Astrocyte (in vitro differentiated cells and primary cell): ENCODE measurements at regions not wholly inside any gene's neighbourhood (a gene's known extent, or its start where the extent isn't known, plus 50 kb on each side); places are given as distances from the start of the nearest gene placed in this dataset.

Source experiments
- DNase-seq: peaks from one replicate; pipeline ENCODE4 v3.0.0-alpha.2; 2010; ENCODE audit warnings: low read depth
- FAIRE-seq: peaks from 2 replicates; lab custom pipeline; 2011; peaks lifted over from hg19 to GRCh38; lab: Jason Lieb, UNC
- H2AFZ ChIP-seq: 2 replicates; pipeline ENCODE4 v1.6.0; 2012; ENCODE audit warnings: low read depth, low read length, inconsistent platforms
- H3K27ac ChIP-seq: 2 replicates; pipeline ENCODE4 v1.5.1; 2011; ENCODE audit warnings: low read depth, low read length, inconsistent platforms
- H3K27me3 ChIP-seq: 2 replicates; pipeline ENCODE4 v1.6.0; 2011; ENCODE audit warnings: low read length, inconsistent platforms; ENCODE audit not compliant: insufficient read depth
- H3K36me3 ChIP-seq: 2 replicates; pipeline ENCODE4 v1.5.1; 2011; ENCODE audit warnings: low read length, inconsistent platforms; ENCODE audit not compliant: insufficient read depth
- H3K4me1 ChIP-seq: 2 replicates; pipeline ENCODE4 v1.5.1; 2011; ENCODE audit warnings: low read length, inconsistent platforms; ENCODE audit not compliant: insufficient read depth
- H3K4me2 ChIP-seq: 2 replicates; pipeline ENCODE4 v1.6.0; 2012; ENCODE audit warnings: low read length, inconsistent platforms
- H3K4me3 ChIP-seq: 2 replicates; pipeline ENCODE4 v1.5.1; 2011; ENCODE audit warnings: low read depth, mild to moderate bottlenecking, low read length, inconsistent platforms; ENCODE audit not compliant: insufficient read depth
- H3K79me2 ChIP-seq: 2 replicates; pipeline ENCODE4 v1.6.0; 2012; ENCODE audit warnings: mild to moderate bottlenecking, low read length, inconsistent platforms; ENCODE audit not compliant: insufficient read depth
- H3K9ac ChIP-seq: 2 replicates; pipeline ENCODE4 v1.6.0; 2012; ENCODE audit warnings: mild to moderate bottlenecking, low read length, inconsistent platforms
- H3K9me3 ChIP-seq: 2 replicates; pipeline ENCODE4 v1.5.1; 2012; ENCODE audit warnings: low read depth, mild to moderate bottlenecking, low read length, inconsistent platforms; ENCODE audit not compliant: insufficient read depth
- H4K20me1 ChIP-seq: 2 replicates; pipeline ENCODE4 v1.6.0; 2012; ENCODE audit warnings: low read length, inconsistent platforms; ENCODE audit not compliant: insufficient read depth
- H3K27ac Mint-ChIP-seq: one replicate; pipeline ENCODE4 v1.8.0; 2021; ENCODE audit warnings: mild to moderate bottlenecking, mixed read lengths; ENCODE audit not compliant: unreplicated experiment
- H3K27me3 Mint-ChIP-seq: one replicate; pipeline ENCODE4 v1.8.0; 2021; ENCODE audit warnings: low read depth, mixed read lengths; ENCODE audit not compliant: unreplicated experiment
- H3K36me3 Mint-ChIP-seq: one replicate; pipeline ENCODE4 v1.8.0; 2021; ENCODE audit warnings: low read depth, mixed read lengths; ENCODE audit not compliant: unreplicated experiment
- H3K4me1 Mint-ChIP-seq: one replicate; pipeline ENCODE4 v1.8.0; 2021; ENCODE audit warnings: low read depth, mixed read lengths; ENCODE audit not compliant: unreplicated experiment
- H3K4me3 Mint-ChIP-seq: one replicate; pipeline ENCODE4 v1.8.0; 2021; ENCODE audit warnings: mild to moderate bottlenecking, moderate library complexity, mixed read lengths; ENCODE audit not compliant: unreplicated experiment
- H3K9me3 Mint-ChIP-seq: one replicate; pipeline ENCODE4 v1.8.0; 2021; ENCODE audit warnings: mild to moderate bottlenecking, mixed read lengths; ENCODE audit not compliant: unreplicated experiment
- CTCF ChIP-seq: IDR thresholded peaks from 2 replicates; pipeline ENCODE4 v1.5.1; 2011; ENCODE audit warnings: low read depth, mild to moderate bottlenecking, inconsistent platforms, low read length, moderate library complexity; ENCODE audit not compliant: insufficient read depth
- EZH2 ChIP-seq: IDR thresholded peaks from 2 replicates; pipeline ENCODE4 v1.6.1; 2012; ENCODE audit warnings: mild to moderate bottlenecking, low read length, inconsistent platforms; ENCODE audit not compliant: insufficient read depth

- H3K36me3 ChIP-seq = no peaks in the 10 kb centered on the region
- no peaks in the 10 kb centered on the region for H4K20me1 ChIP-seq
- no peak overlapping the region for H3K27ac Mint-ChIP-seq
- H3K27me3 ChIP-seq = peaks cover 4% of the 10 kb centered on the region
- no peak overlapping the region for H2AFZ ChIP-seq
- H3K27me3 Mint-ChIP-seq = no peaks in the 10 kb centered on the region
- H3K9ac ChIP-seq = no peak overlapping the region
- H3K27ac ChIP-seq = no peak overlapping the region
- H3K36me3 Mint-ChIP-seq = no peaks in the 10 kb centered on the region
- H3K4me1 ChIP-seq = no peaks in the 10 kb centered on the region
- H3K4me1 Mint-ChIP-seq = no peaks in the 10 kb centered on the region
- no peak for FAIRE-seq
- H3K9me3 Mint-ChIP-seq = no peaks in the 10 kb centered on the region
- H3K79me2 ChIP-seq = no peaks in the 10 kb centered on the region
- no peak overlapping the region for H3K4me3 Mint-ChIP-seq
- H3K4me2 ChIP-seq = no peak overlapping the region
- TF ChIP-seq CTCF (peak; percentile 39), EZH2 (no peak)
- peak; percentile 6 for DNase-seq
- H3K9me3 ChIP-seq = no peaks in the 10 kb centered on the region
- no peak overlapping the region for H3K4me3 ChIP-seq
Measured at GRCh38 chr6:18527836-18528743, 140.9 kb downstream of the RNF144B start.

GRCh38 chr6:18530201-18530600 is 143.1 kb downstream of the RNF144B start:
- H3K4me1 ChIP-seq = no peaks in the 10 kb centered on the region
- H3K27me3 Mint-ChIP-seq = no peaks in the 10 kb centered on the region
- no peaks in the 10 kb centered on the region for H3K9me3 ChIP-seq
- H3K79me2 ChIP-seq = no peaks in the 10 kb centered on the region
- H3K36me3 ChIP-seq = no peaks in the 10 kb centered on the region
- no peaks in the 10 kb centered on the region for H4K20me1 ChIP-seq
- no peaks in the 10 kb centered on the region for H3K36me3 Mint-ChIP-seq
- H3K27ac Mint-ChIP-seq = no peak overlapping the region
- no peak overlapping the region for H3K4me2 ChIP-seq
- H3K4me1 Mint-ChIP-seq = no peaks in the 10 kb centered on the region
- no peak overlapping the region for H3K9ac ChIP-seq
- H3K4me3 Mint-ChIP-seq = no peak overlapping the region
- peaks cover 4% of the 10 kb centered on the region for H3K27me3 ChIP-seq
- no peak for DNase-seq
- TF ChIP-seq EZH2 (no peak), CTCF (no peak)
- FAIRE-seq = no peak
- no peak overlapping the region for H2AFZ ChIP-seq
- H3K9me3 Mint-ChIP-seq = no peaks in the 10 kb centered on the region
- no peak overlapping the region for H3K4me3 ChIP-seq
- H3K27ac ChIP-seq = no peak overlapping the region

- H3K27me3 Mint-ChIP-seq = no peaks in the 10 kb centered on the region
- no peak overlapping the region for H3K9ac ChIP-seq
- H3K4me3 ChIP-seq = no peak overlapping the region
- H3K4me1 Mint-ChIP-seq = no peaks in the 10 kb centered on the region
- H3K4me3 Mint-ChIP-seq = no peak overlapping the region
- no peaks in the 10 kb centered on the region for H3K9me3 Mint-ChIP-seq
- no peaks in the 10 kb centered on the region for H4K20me1 ChIP-seq
- no peak overlapping the region for H3K27ac Mint-ChIP-seq
- FAIRE-seq (no peak), DNase-seq (no peak)
- no peak overlapping the region for H3K4me2 ChIP-seq
- no peaks in the 10 kb centered on the region for H3K79me2 ChIP-seq
- no peaks in the 10 kb centered on the region for H3K36me3 Mint-ChIP-seq
- peaks cover 4% of the 10 kb centered on the region for H3K27me3 ChIP-seq
- no peak overlapping the region for H2AFZ ChIP-seq
- H3K27ac ChIP-seq = no peak overlapping the region
- H3K9me3 ChIP-seq = no peaks in the 10 kb centered on the region
- TF ChIP-seq CTCF = no peak
- no peak for TF ChIP-seq EZH2
- no peaks in the 10 kb centered on the region for H3K36me3 ChIP-seq
- no peaks in the 10 kb centered on the region for H3K4me1 ChIP-seq
Measured at GRCh38 chr6:18532139-18532538, 145.0 kb downstream of the RNF144B start.
